Superior temporal gyrus (tissue), 1 donor: ENCODE measurements at regions not wholly inside any gene's neighbourhood (a gene's known extent, or its start where the extent isn't known, plus 50 kb on each side); places are given as distances from the start of the nearest gene placed in this dataset.

Experiments
- DNase-seq: peaks from one replicate; pipeline ENCODE4 v3.0.0-alpha.2; 2016; ENCODE audit errors: extremely low spot score

GRCh38 chr4:119825696-119826095 lies 197.1 kb upstream of the PDE5A start:
- DNase-seq = no peak

GRCh38 chr4:119823891-119824290 lies 195.3 kb upstream of the PDE5A start:
- no peak for DNase-seq

GRCh38 chr4:119823045-119823444 lies 194.4 kb upstream of the PDE5A start:
- DNase-seq = no peak

GRCh38 chr4:119816473-119816872 lies 187.9 kb upstream of the PDE5A start:
- DNase-seq = no peak

GRCh38 chr4:119810001-119810400 lies 181.4 kb upstream of the PDE5A start:
- DNase-seq = no peak

GRCh38 chr4:119804404-119804803 lies 175.8 kb upstream of the PDE5A start:
- DNase-seq = no peak

GRCh38 chr4:119797238-119797894 lies 168.8 kb upstream of the PDE5A start:
- DNase-seq = no peak

- no peak for DNase-seq
Measured at GRCh38 chr4:119795986-119796578, 167.5 kb upstream of the PDE5A start.

GRCh38 chr4:119794681-119795080 lies 166.1 kb upstream of the PDE5A start:
- DNase-seq = no peak

- no peak for DNase-seq
Measured at GRCh38 chr4:119794113-119794512, 165.5 kb upstream of the PDE5A start.

- no peak for DNase-seq
Measured at GRCh38 chr4:119788349-119789266, 160.0 kb upstream of the PDE5A start.

- DNase-seq = no peak
Measured at GRCh38 chr4:119785963-119786362, 157.4 kb upstream of the PDE5A start.

GRCh38 chr4:119783189-119783983 lies 154.8 kb upstream of the PDE5A start:
- no peak for DNase-seq

- DNase-seq = no peak
Measured at GRCh38 chr4:119781044-119781443, 152.4 kb upstream of the PDE5A start.

- no peak for DNase-seq
Measured at GRCh38 chr4:119774840-119775239, 146.2 kb upstream of the PDE5A start.

GRCh38 chr4:119765951-119766350 lies 137.3 kb upstream of the PDE5A start:
- DNase-seq = no peak

- no peak for DNase-seq
Measured at GRCh38 chr4:119765469-119765868, 136.9 kb upstream of the PDE5A start.

GRCh38 chr4:119763386-119763785 lies 134.8 kb upstream of the PDE5A start:
- no peak for DNase-seq

- DNase-seq = no peak
Measured at GRCh38 chr4:119755599-119755998, 127.0 kb upstream of the PDE5A start.

- no peak for DNase-seq
Measured at GRCh38 chr4:119752936-119753335, 124.3 kb upstream of the PDE5A start.

GRCh38 chr4:119750771-119751170 lies 122.2 kb upstream of the PDE5A start:
- DNase-seq = no peak

- DNase-seq = no peak
Measured at GRCh38 chr4:119750048-119750447, 121.4 kb upstream of the PDE5A start.
